ENCODE measurements at regions not wholly inside any gene's neighbourhood (a gene's known extent, or its start where the extent isn't known, plus 50 kb on each side); places are given as distances from the start of the nearest gene placed in this dataset.

- no peaks in the 10 kb centered on the region for H3K79me2 ChIP-seq (ENCODE audit: insufficient read depth)
- H3K9me2 ChIP-seq (ENCODE audit: insufficient read depth): no peaks in the 10 kb centered on the region
- DNase-seq: no peak
- H3K9ac ChIP-seq: no peak overlapping the region
- peaks cover under 1% of the 10 kb centered on the region; the same call in 1 of the 2 replicates for H3F3A ChIP-seq (ENCODE audit: insufficient read depth)
- 0 out of 2 replicates have a peak, but pooled peaks cover 4% of the 10 kb centered on the region for H3K27me3 ChIP-seq (replicated peaks; ENCODE audit: insufficient read depth)
- 91 to 94% methylated on average over 5 of the region's 5 CpGs for WGBS, 2 experiments (ENCODE audit: low coverage in 1 of 2, low lambda C conversion rate in 2 of 2, missing lambda C conversion rate in 2 of 2)
- in situ Hi-C loops (cut with MboI): no loop called here
- no peaks in the 10 kb centered on the region for H3K36me3 ChIP-seq (ENCODE audit: low read depth)
- no peak overlapping the region for H3K4me2 ChIP-seq (ENCODE audit: unreplicated experiment)
- no peak overlapping the region for H3K4me3 ChIP-seq
- H3K9me3 ChIP-seq (ENCODE audit: low read depth): no peaks in the 10 kb centered on the region
- no peaks in the 10 kb centered on the region for H4K20me1 ChIP-seq (ENCODE audit: insufficient read depth)
- no peak overlapping the region for H3K27ac ChIP-seq
- H3K4me1 ChIP-seq (ENCODE audit: insufficient read depth): no peaks in the 10 kb centered on the region
- TF ChIP-seq EZH2 (IDR thresholded peaks at IDR 0.05; ENCODE audit: insufficient read depth, poor library complexity, severe bottlenecking): no peak
- no peak for TF ChIP-seq EZH2phosphoT487 (IDR thresholded peaks at IDR 0.05; ENCODE audit: insufficient read depth, low read depth)
- no peak overlapping the region for H2AFZ ChIP-seq
These were observed 210.4 kb upstream of the OSR1 start for GRCh38 chr2:19568809-19569208.

GRCh38 chr2:19560785-19561184 lies 202.4 kb upstream of the OSR1 start:
- Histone ChIP-seq H3K4me3 (no peak overlapping the region), H3K36me3 (ENCODE audit: low read depth) (no peaks in the 10 kb centered on the region), H2AFZ (no peak overlapping the region), H3K9me2 (ENCODE audit: insufficient read depth) (no peaks in the 10 kb centered on the region), H3K9me3 (ENCODE audit: low read depth) (no peaks in the 10 kb centered on the region), H3F3A (ENCODE audit: insufficient read depth) (no peaks in the 10 kb centered on the region), H3K27ac (no peak overlapping the region), H3K79me2 (ENCODE audit: insufficient read depth) (no peaks in the 10 kb centered on the region), H3K9ac (no peak overlapping the region), H3K27me3 (replicated peaks; ENCODE audit: insufficient read depth) (no peaks in the 10 kb centered on the region), H3K4me1 (ENCODE audit: insufficient read depth) (no peaks in the 10 kb centered on the region), H4K20me1 (ENCODE audit: insufficient read depth) (no peaks in the 10 kb centered on the region), H3K4me2 (ENCODE audit: unreplicated experiment) (no peak overlapping the region)
- TF ChIP-seq EZH2phosphoT487 (IDR thresholded peaks at IDR 0.05; ENCODE audit: insufficient read depth, low read depth): no peak
- no peak for TF ChIP-seq EZH2 (IDR thresholded peaks at IDR 0.05; ENCODE audit: insufficient read depth, poor library complexity, severe bottlenecking)
- DNase-seq: no peak
- in situ Hi-C loops (cut with MboI): no loop called here

GRCh38 chr2:19559596-19560240 lies 201.3 kb upstream of the OSR1 start:
- TF ChIP-seq EZH2 (IDR thresholded peaks at IDR 0.05; ENCODE audit: insufficient read depth, poor library complexity, severe bottlenecking): no peak
- no peak for TF ChIP-seq EZH2phosphoT487 (IDR thresholded peaks at IDR 0.05; ENCODE audit: insufficient read depth, low read depth)
- Histone ChIP-seq H3K36me3 (ENCODE audit: low read depth) (no peaks in the 10 kb centered on the region), H3K27ac (no peak overlapping the region), H3K27me3 (replicated peaks; ENCODE audit: insufficient read depth) (no peaks in the 10 kb centered on the region; the same call in 1 of the 2 replicates), H2AFZ (no peak overlapping the region), H3K4me3 (no peak overlapping the region), H3K9me3 (ENCODE audit: low read depth) (no peaks in the 10 kb centered on the region), H3K79me2 (ENCODE audit: insufficient read depth) (no peaks in the 10 kb centered on the region), H3K9ac (no peak overlapping the region), H4K20me1 (ENCODE audit: insufficient read depth) (no peaks in the 10 kb centered on the region), H3K4me2 (ENCODE audit: unreplicated experiment) (no peak overlapping the region), H3K9me2 (ENCODE audit: insufficient read depth) (no peaks in the 10 kb centered on the region), H3F3A (ENCODE audit: insufficient read depth) (no peaks in the 10 kb centered on the region), H3K4me1 (ENCODE audit: insufficient read depth) (no peaks in the 10 kb centered on the region)
- no peak for DNase-seq
- 66 to 70% methylated on average over 9 of the region's 9 CpGs for WGBS, 2 experiments (ENCODE audit: low coverage in 1 of 2, low lambda C conversion rate in 2 of 2, missing lambda C conversion rate in 2 of 2)
- in situ Hi-C loops (cut with MboI): no loop called here

GRCh38 chr2:19556648-19557047 lies 198.2 kb upstream of the OSR1 start:
- in situ Hi-C loops (cut with MboI): no loop called here
- Histone ChIP-seq H2AFZ (no peak overlapping the region), H4K20me1 (ENCODE audit: insufficient read depth) (no peaks in the 10 kb centered on the region), H3K27ac (no peak overlapping the region), H3F3A (ENCODE audit: insufficient read depth) (no peaks in the 10 kb centered on the region), H3K9ac (no peak overlapping the region), H3K27me3 (replicated peaks; ENCODE audit: insufficient read depth) (no peaks in the 10 kb centered on the region; the same call in 1 of the 2 replicates), H3K36me3 (ENCODE audit: low read depth) (no peaks in the 10 kb centered on the region), H3K4me2 (ENCODE audit: unreplicated experiment) (no peak overlapping the region), H3K4me3 (no peak overlapping the region), H3K4me1 (ENCODE audit: insufficient read depth) (no peaks in the 10 kb centered on the region), H3K79me2 (ENCODE audit: insufficient read depth) (no peaks in the 10 kb centered on the region), H3K9me3 (ENCODE audit: low read depth) (no peaks in the 10 kb centered on the region), H3K9me2 (ENCODE audit: insufficient read depth) (no peaks in the 10 kb centered on the region)
- TF ChIP-seq EZH2phosphoT487 (IDR thresholded peaks at IDR 0.05; ENCODE audit: insufficient read depth, low read depth) (no peak), EZH2 (IDR thresholded peaks at IDR 0.05; ENCODE audit: insufficient read depth, poor library complexity, severe bottlenecking) (no peak)
- 69 to 75% methylated on average over 2 of the region's 2 CpGs for WGBS, 2 experiments (ENCODE audit: low coverage in 1 of 2, low lambda C conversion rate in 2 of 2, missing lambda C conversion rate in 2 of 2)
- no peak for DNase-seq

DNA sequence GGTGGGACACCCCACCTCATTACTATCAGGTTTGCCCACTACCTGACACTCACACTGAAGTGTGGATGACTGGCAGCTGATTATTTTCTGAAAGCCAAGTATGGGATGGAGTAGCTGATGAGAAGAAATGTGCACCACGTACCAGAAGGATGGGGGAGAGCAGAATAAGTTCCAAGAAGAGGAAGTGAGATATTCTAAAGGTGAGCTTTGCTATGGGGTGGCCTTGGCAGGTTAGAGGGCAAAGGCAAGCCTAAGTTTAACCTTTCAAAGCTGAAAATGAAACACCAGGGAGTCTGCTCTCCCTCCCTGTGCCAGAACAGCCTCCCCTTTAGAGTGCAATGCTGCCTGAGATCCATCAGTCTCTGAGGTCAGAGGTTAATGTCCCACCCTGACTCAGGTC lies 196.1 kb upstream of the OSR1 start:
- Histone ChIP-seq H3F3A (ENCODE audit: insufficient read depth) (no peaks in the 10 kb centered on the region), H3K4me2 (ENCODE audit: unreplicated experiment) (no peak overlapping the region), H3K9me2 (ENCODE audit: insufficient read depth) (no peaks in the 10 kb centered on the region), H3K36me3 (ENCODE audit: low read depth) (no peaks in the 10 kb centered on the region), H3K4me3 (no peak overlapping the region), H3K27ac (no peak overlapping the region), H4K20me1 (ENCODE audit: insufficient read depth) (no peaks in the 10 kb centered on the region), H3K9me3 (ENCODE audit: low read depth) (no peaks in the 10 kb centered on the region), H3K4me1 (ENCODE audit: insufficient read depth) (no peaks in the 10 kb centered on the region), H3K79me2 (ENCODE audit: insufficient read depth) (no peaks in the 10 kb centered on the region), H3K9ac (no peak overlapping the region), H2AFZ (no peak overlapping the region), H3K27me3 (replicated peaks; ENCODE audit: insufficient read depth) (no peaks in the 10 kb centered on the region; the same call in 1 of the 2 replicates)
- in situ Hi-C loops (cut with MboI): no loop called here
- WGBS, 2 experiments (ENCODE audit: low coverage in 1 of 2, low lambda C conversion rate in 2 of 2, missing lambda C conversion rate in 2 of 2): 85 to 91% methylated on average over 1 of the region's 1 CpG
- TF ChIP-seq EZH2 (IDR thresholded peaks at IDR 0.05; ENCODE audit: insufficient read depth, poor library complexity, severe bottlenecking) (no peak), EZH2phosphoT487 (IDR thresholded peaks at IDR 0.05; ENCODE audit: insufficient read depth, low read depth) (no peak)
- no peak for DNase-seq
